HG03175 (cell line): ENCODE measurements at regions not wholly inside any gene's neighbourhood (a gene's known extent, or its start where the extent isn't known, plus 50 kb on each side); places are given as distances from the start of the nearest gene placed in this dataset.
"Not testable (repeated sequence)": the region's sequence is repeated elsewhere in the genome, so short reads cannot be mapped to it uniquely, and the experiment has no call there.

Source experiments
- ATAC-seq: cut with Tn5 transposase; IDR thresholded peaks from one replicate; pipeline ENCODE4 v1.9.1; 2021; ENCODE audit warnings: mild to moderate bottlenecking, moderate library complexity; ENCODE audit not compliant: unreplicated experiment

- ATAC-seq: no peak
These were observed 212.8 kb upstream of the ADAMTSL1 start for GRCh38 chr9:18261181-18261580.

- ATAC-seq: no peak
These were observed 210.6 kb upstream of the ADAMTSL1 start for GRCh38 chr9:18263377-18263776.

- ATAC-seq: no peak
These were observed 205.6 kb upstream of the ADAMTSL1 start for GRCh38 chr9:18268381-18268780.

- no peak for ATAC-seq
These were observed 204.4 kb upstream of the ADAMTSL1 start for GRCh38 chr9:18269561-18269960.

- no peak for ATAC-seq
These were observed 199.3 kb upstream of the ADAMTSL1 start for GRCh38 chr9:18274693-18275092.

GRCh38 chr9:18275313-18275990, 198.5 kb upstream of the ADAMTSL1 start:
- ATAC-seq: no peak

GRCh38 chr9:18281291-18281690, 192.7 kb upstream of the ADAMTSL1 start:
- no peak for ATAC-seq

GRCh38 chr9:18294229-18294628, 179.7 kb upstream of the ADAMTSL1 start:
- no peak for ATAC-seq

GRCh38 chr9:18296702-18297055, 177.3 kb upstream of the ADAMTSL1 start:
- no peak for ATAC-seq

- ATAC-seq: no peak
These were observed 176.7 kb upstream of the ADAMTSL1 start for GRCh38 chr9:18297056-18297841.

GRCh38 chr9:18299449-18299848, 174.5 kb upstream of the ADAMTSL1 start:
- ATAC-seq: no peak

GRCh38 chr9:18305167-18305806, 168.7 kb upstream of the ADAMTSL1 start:
- ATAC-seq: not testable (repeated sequence)

GRCh38 chr9:18314316-18314715, 159.6 kb upstream of the ADAMTSL1 start:
- ATAC-seq: no peak

GRCh38 chr9:18317896-18318295, 156.1 kb upstream of the ADAMTSL1 start:
- ATAC-seq: no peak

GRCh38 chr9:18319918-18320445, 154.0 kb upstream of the ADAMTSL1 start:
- ATAC-seq: no peak

- ATAC-seq: no peak
These were observed 148.8 kb upstream of the ADAMTSL1 start for GRCh38 chr9:18324928-18325745.

GRCh38 chr9:18325746-18326011, 148.3 kb upstream of the ADAMTSL1 start:
- ATAC-seq: not testable (repeated sequence)

GRCh38 chr9:18327121-18327520, 146.8 kb upstream of the ADAMTSL1 start:
- no peak for ATAC-seq

GRCh38 chr9:18330401-18331309, 143.3 kb upstream of the ADAMTSL1 start:
- ATAC-seq: no peak

- no peak for ATAC-seq
These were observed 142.7 kb upstream of the ADAMTSL1 start for GRCh38 chr9:18331310-18331684.
